ENCODE measurements at regions not wholly inside any gene's neighbourhood (a gene's known extent, or its start where the extent isn't known, plus 50 kb on each side); places are given as distances from the start of the nearest gene placed in this dataset.
A peak's percentile ranks its signal among the peaks of the same experiment; 100 is the strongest.
"Not testable (repeated sequence)": the region's sequence is repeated elsewhere in the genome, so short reads cannot be mapped to it uniquely, and the experiment has no call there.

- not testable (repeated sequence) for DNase-seq
Measured at GRCh38 chr5:130294798-130295197, 390.5 kb downstream of the CHSY3 start.

- no peak for DNase-seq
Measured at GRCh38 chr5:130290219-130290618, 386.0 kb downstream of the CHSY3 start.

GRCh38 chr5:130289132-130290088 lies 385.1 kb downstream of the CHSY3 start:
- DNase-seq, result no peak

- no peak for DNase-seq
Measured at GRCh38 chr5:130287438-130287837, 383.2 kb downstream of the CHSY3 start.

GRCh38 chr5:130286971-130287370 lies 382.7 kb downstream of the CHSY3 start:
- DNase-seq, result no peak

GRCh38 chr5:130282049-130282448 lies 377.8 kb downstream of the CHSY3 start:
- DNase-seq, result no peak

GRCh38 chr5:130280528-130281217 lies 376.4 kb downstream of the CHSY3 start:
- DNase-seq, result no peak

GRCh38 chr5:130279386-130279785 lies 375.1 kb downstream of the CHSY3 start:
- DNase-seq, result no peak

GRCh38 chr5:130278136-130278535 lies 373.9 kb downstream of the CHSY3 start:
- no peak for DNase-seq

- no peak for DNase-seq
Measured at GRCh38 chr5:130277522-130277921, 373.3 kb downstream of the CHSY3 start.

- no peak for DNase-seq
Measured at GRCh38 chr5:130277002-130277401, 372.7 kb downstream of the CHSY3 start.

- no peak for DNase-seq
Measured at GRCh38 chr5:130272837-130273236, 368.6 kb downstream of the CHSY3 start.

GRCh38 chr5:130270786-130271185 lies 366.5 kb downstream of the CHSY3 start:
- peak in 1 of 3 experiments; percentile 30 for DNase-seq

- no peak for DNase-seq
Measured at GRCh38 chr5:130268489-130268888, 364.2 kb downstream of the CHSY3 start.

- DNase-seq, result no peak
Measured at GRCh38 chr5:130267926-130268325, 363.7 kb downstream of the CHSY3 start.

GRCh38 chr5:130260481-130260880 lies 356.2 kb downstream of the CHSY3 start:
- DNase-seq, result no peak

GRCh38 chr5:130251931-130252330 lies 347.7 kb downstream of the CHSY3 start:
- DNase-seq, result peak in 1 of 3 experiments; percentile 2

- DNase-seq, result no peak
Measured at GRCh38 chr5:130243641-130244040, 339.4 kb downstream of the CHSY3 start.

GRCh38 chr5:130237721-130238120 lies 333.5 kb downstream of the CHSY3 start:
- DNase-seq, result no peak

Data from NCI-H1417 (cell line).